ENCODE measurements at regions not wholly inside any gene's neighbourhood (a gene's known extent, or its start where the extent isn't known, plus 50 kb on each side); places are given as distances from the start of the nearest gene placed in this dataset.

DNA sequence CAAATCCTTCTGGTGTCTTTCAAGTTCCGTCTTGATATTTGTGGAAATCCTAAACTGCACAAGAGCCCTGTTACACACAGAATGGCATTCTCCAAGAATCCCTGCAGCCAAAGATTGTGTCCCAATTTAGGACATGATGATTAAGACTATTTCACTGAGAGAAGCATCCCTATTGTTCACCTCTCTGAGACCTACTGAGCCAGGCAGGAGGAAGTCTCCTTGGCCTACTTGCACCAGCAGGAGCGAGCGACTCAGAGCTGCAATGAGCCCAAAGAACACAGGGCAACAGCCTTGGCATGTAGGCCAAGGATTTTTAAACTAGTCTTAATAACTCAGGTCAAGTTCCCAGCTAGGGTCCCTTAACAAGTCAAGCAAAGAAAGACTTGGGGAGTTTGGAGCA, 79.4 kb upstream of the RUNX1 start:
- H3K9me3 ChIP-seq (ENCODE audit: control insufficient read depth, insufficient read depth, low read depth, low read length): no peaks in the 10 kb centered on the region
- no peaks in the 10 kb centered on the region for H3K27me3 ChIP-seq (ENCODE audit: control insufficient read depth, insufficient read depth, low read length)
- H3K27ac ChIP-seq (ENCODE audit: low read length): no peak overlapping the region
- TF ChIP-seq POLR2AphosphoS5 (IDR thresholded peaks at IDR 0.05; ENCODE audit: low read depth, low read length) (no peak), TCF7L2 (IDR thresholded peaks at IDR 0.05; ENCODE audit: low read depth, low read length) (no peak)
- TF ChIP-seq, protein P1, sequence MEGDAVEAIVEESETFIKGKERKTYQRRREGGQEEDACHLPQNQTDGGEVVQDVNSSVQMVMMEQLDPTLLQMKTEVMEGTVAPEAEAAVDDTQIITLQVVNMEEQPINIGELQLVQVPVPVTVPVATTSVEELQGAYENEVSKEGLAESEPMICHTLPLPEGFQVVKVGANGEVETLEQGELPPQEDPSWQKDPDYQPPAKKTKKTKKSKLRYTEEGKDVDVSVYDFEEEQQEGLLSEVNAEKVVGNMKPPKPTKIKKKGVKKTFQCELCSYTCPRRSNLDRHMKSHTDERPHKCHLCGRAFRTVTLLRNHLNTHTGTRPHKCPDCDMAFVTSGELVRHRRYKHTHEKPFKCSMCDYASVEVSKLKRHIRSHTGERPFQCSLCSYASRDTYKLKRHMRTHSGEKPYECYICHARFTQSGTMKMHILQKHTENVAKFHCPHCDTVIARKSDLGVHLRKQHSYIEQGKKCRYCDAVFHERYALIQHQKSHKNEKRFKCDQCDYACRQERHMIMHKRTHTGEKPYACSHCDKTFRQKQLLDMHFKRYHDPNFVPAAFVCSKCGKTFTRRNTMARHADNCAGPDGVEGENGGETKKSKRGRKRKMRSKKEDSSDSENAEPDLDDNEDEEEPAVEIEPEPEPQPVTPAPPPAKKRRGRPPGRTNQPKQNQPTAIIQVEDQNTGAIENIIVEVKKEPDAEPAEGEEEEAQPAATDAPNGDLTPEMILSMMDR (IDR thresholded peaks at IDR 0.05): no peak
- TF ChIP-seq, protein P2, sequence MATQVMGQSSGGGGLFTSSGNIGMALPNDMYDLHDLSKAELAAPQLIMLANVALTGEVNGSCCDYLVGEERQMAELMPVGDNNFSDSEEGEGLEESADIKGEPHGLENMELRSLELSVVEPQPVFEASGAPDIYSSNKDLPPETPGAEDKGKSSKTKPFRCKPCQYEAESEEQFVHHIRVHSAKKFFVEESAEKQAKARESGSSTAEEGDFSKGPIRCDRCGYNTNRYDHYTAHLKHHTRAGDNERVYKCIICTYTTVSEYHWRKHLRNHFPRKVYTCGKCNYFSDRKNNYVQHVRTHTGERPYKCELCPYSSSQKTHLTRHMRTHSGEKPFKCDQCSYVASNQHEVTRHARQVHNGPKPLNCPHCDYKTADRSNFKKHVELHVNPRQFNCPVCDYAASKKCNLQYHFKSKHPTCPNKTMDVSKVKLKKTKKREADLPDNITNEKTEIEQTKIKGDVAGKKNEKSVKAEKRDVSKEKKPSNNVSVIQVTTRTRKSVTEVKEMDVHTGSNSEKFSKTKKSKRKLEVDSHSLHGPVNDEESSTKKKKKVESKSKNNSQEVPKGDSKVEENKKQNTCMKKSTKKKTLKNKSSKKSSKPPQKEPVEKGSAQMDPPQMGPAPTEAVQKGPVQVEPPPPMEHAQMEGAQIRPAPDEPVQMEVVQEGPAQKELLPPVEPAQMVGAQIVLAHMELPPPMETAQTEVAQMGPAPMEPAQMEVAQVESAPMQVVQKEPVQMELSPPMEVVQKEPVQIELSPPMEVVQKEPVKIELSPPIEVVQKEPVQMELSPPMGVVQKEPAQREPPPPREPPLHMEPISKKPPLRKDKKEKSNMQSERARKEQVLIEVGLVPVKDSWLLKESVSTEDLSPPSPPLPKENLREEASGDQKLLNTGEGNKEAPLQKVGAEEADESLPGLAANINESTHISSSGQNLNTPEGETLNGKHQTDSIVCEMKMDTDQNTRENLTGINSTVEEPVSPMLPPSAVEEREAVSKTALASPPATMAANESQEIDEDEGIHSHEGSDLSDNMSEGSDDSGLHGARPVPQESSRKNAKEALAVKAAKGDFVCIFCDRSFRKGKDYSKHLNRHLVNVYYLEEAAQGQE (IDR thresholded peaks at IDR 0.05; ENCODE audit: insufficient read depth in 1 of 2, low read depth in 2 of 2, low read length in 1 of 2): no peak
- no peak overlapping the region for H3K4me3 ChIP-seq (ENCODE audit: low read depth in 2 of 2, low read length in 2 of 2)
- BruUV-seq (replicated peaks): no TSS peak
- in situ Hi-C loops (cut with HindIII; ENCODE audit: low pct_unique_long_range_greater_than_20kb, low sequenced_read_pairs) (no loop called here), intact Hi-C loops (cut with micrococcal nuclease; ENCODE audit: unreplicated experiment) (no loop called here)
- no peaks in the 10 kb centered on the region for H3K4me1 ChIP-seq (ENCODE audit: control insufficient read depth, insufficient read depth, low read length)
- CTCF ChIA-PET: no interaction called here
- POLR2A ChIA-PET: no interaction called here
- H3K36me3 ChIP-seq (ENCODE audit: control insufficient read depth, insufficient read depth, low read length): no peaks in the 10 kb centered on the region
- no peak for ATAC-seq
- no peak for DNase-seq (ENCODE audit: low read depth, low spot score)

DNA sequence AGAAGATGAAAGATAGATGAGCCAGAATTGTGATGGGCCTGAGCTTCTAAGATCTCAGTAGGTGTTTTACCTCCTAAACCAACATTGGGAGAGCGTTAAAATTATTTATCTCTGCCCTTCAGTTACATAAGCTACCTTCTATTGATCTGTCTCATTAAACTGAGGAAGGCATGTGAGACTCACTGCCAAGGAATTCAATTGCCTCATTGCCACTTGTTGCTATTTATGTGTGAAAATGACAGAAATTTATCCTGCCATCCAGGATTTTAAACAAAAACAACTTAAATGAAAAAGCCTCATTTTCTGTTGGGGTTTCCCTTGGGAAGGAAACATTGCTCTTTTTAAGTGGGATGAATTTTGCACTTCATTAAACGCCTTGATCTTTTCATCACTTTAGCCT, 78.7 kb upstream of the RUNX1 start:
- intact Hi-C loops (cut with micrococcal nuclease; ENCODE audit: unreplicated experiment) (no loop called here), in situ Hi-C loops (cut with HindIII; ENCODE audit: low pct_unique_long_range_greater_than_20kb, low sequenced_read_pairs) (no loop called here)
- Histone ChIP-seq H3K9me3 (ENCODE audit: control insufficient read depth, insufficient read depth, low read depth, low read length) (no peaks in the 10 kb centered on the region), H3K27ac (ENCODE audit: low read length) (no peak overlapping the region), H3K4me3 (ENCODE audit: low read depth in 2 of 2, low read length in 2 of 2) (no peak overlapping the region), H3K36me3 (ENCODE audit: control insufficient read depth, insufficient read depth, low read length) (no peaks in the 10 kb centered on the region), H3K27me3 (ENCODE audit: control insufficient read depth, insufficient read depth, low read length) (no peaks in the 10 kb centered on the region), H3K4me1 (ENCODE audit: control insufficient read depth, insufficient read depth, low read length) (no peaks in the 10 kb centered on the region)
- no TSS peak for BruUV-seq (replicated peaks)
- ChIA-PET POLR2A (no interaction called here), CTCF (no interaction called here)
- TF ChIP-seq, protein P2 (IDR thresholded peaks at IDR 0.05; ENCODE audit: insufficient read depth in 1 of 2, low read depth in 2 of 2, low read length in 1 of 2): no peak
- ATAC-seq: no peak
- DNase-seq (ENCODE audit: low read depth, low spot score): no peak
